SK-N-MC (cell line): ENCODE measurements at regions not wholly inside any gene's neighbourhood (a gene's known extent, or its start where the extent isn't known, plus 50 kb on each side); places are given as distances from the start of the nearest gene placed in this dataset.

Source experiments
- EZH2 ChIP-seq: fragments of 200-600 bp; sonication (generic); IDR thresholded peaks from one replicate; pipeline ENCODE4 v1.6.1; 2017; ENCODE audit warnings: antibody characterized with exemption
- FOXP2 ChIP-seq: optimal IDR thresholded peaks from 2 replicates; pipeline ENCODE3; 2011; ENCODE audit warnings: mild to moderate bottlenecking, moderate library complexity; ENCODE audit not compliant: insufficient read depth; ENCODE audit errors: extremely low read length, control extremely low read depth
- POLR2AphosphoS5 ChIP-seq: IDR thresholded peaks from 2 replicates; pipeline ENCODE4 v1.6.1; 2012; ENCODE audit warnings: mild to moderate bottlenecking, low read depth, low read length, borderline replicate concordance

DNA sequence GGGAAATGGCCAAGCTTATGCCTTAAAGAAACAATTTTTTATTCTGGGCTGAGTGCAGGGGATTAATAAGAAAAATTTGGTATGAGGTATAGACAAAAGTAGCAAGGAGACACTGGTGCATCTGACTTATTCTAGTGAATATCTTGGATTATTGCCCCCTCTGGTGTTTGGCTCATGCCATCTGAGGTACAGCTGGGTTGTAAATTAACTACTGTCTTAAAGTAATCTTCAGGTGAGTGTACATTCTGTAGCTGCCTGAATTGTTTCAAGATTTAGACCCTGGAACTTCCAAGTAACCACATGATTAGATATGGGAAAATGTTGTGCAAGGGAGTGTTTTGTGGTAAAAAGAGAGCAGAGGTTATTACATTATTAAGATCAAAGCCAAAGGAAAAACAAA, 988.7 kb downstream of the FAM133A start:
- TF ChIP-seq POLR2AphosphoS5 = no peak
- no peak for TF ChIP-seq EZH2
- TF ChIP-seq FOXP2 = no peak
